ENCODE measurements at regions not wholly inside any gene's neighbourhood (a gene's known extent, or its start where the extent isn't known, plus 50 kb on each side); places are given as distances from the start of the nearest gene placed in this dataset.

- WGBS, 2 donors: 31 to 32% methylated on average over 5 of the region's 5 CpGs
- H3K4me3 ChIP-seq (replicated peaks in 1 of 3): no peak overlapping the region
- H3K36me3 ChIP-seq: no peaks in the 10 kb centered on the region
- no peak for DNase-seq
- H3K9me3 ChIP-seq: no peaks in the 10 kb centered on the region
- TF ChIP-seq CTCF (IDR thresholded peaks at IDR 0.05): no peak
- TF ChIP-seq POLR2A (IDR thresholded peaks at IDR 0.05): no peak
- no peak overlapping the region for H3K27ac ChIP-seq
- no peaks in the 10 kb centered on the region for H3K4me1 ChIP-seq
- H3K27me3 ChIP-seq: no peaks in the 10 kb centered on the region
- intact Hi-C loops (cut with DNase I): no loop called here
Measured at GRCh38 chr14:37650356-37651037, 55.1 kb downstream of the TTC6 start.

GRCh38 chr14:37652042-37652441, 56.6 kb downstream of the TTC6 start:
- no peaks in the 10 kb centered on the region for H3K9me3 ChIP-seq
- no peaks in the 10 kb centered on the region for H3K4me1 ChIP-seq
- TF ChIP-seq POLR2A (IDR thresholded peaks at IDR 0.05): no peak
- no peak for TF ChIP-seq CTCF (IDR thresholded peaks at IDR 0.05)
- DNase-seq: no peak
- no peaks in the 10 kb centered on the region for H3K36me3 ChIP-seq
- no peaks in the 10 kb centered on the region for H3K27me3 ChIP-seq
- intact Hi-C loops (cut with DNase I): no loop called here
- no peak overlapping the region for H3K4me3 ChIP-seq (replicated peaks in 1 of 3)
- WGBS, 2 donors: 91 to 93% methylated on average over 4 of the region's 4 CpGs
- no peak overlapping the region for H3K27ac ChIP-seq

- no peak for DNase-seq
- H3K36me3 ChIP-seq: no peaks in the 10 kb centered on the region
- H3K9me3 ChIP-seq: no peaks in the 10 kb centered on the region
- no peak overlapping the region for H3K27ac ChIP-seq
- intact Hi-C loops (cut with DNase I): no loop called here
- no peaks in the 10 kb centered on the region for H3K27me3 ChIP-seq
- H3K4me1 ChIP-seq: no peaks in the 10 kb centered on the region
- TF ChIP-seq CTCF (IDR thresholded peaks at IDR 0.05) (no peak), POLR2A (IDR thresholded peaks at IDR 0.05) (no peak)
- 89 to 96% methylated on average over 1 of the region's 1 CpG for WGBS, 2 donors
- H3K4me3 ChIP-seq (replicated peaks in 1 of 3): no peak overlapping the region
Measured at GRCh38 chr14:37655418-37655817, 60.0 kb downstream of the TTC6 start.

GRCh38 chr14:37658156-37658555, 62.7 kb downstream of the TTC6 start:
- H3K4me1 ChIP-seq: no peaks in the 10 kb centered on the region
- intact Hi-C loops (cut with DNase I): no loop called here
- H3K27me3 ChIP-seq: no peaks in the 10 kb centered on the region
- H3K36me3 ChIP-seq: no peaks in the 10 kb centered on the region
- no peak for DNase-seq
- no peak overlapping the region for H3K27ac ChIP-seq
- TF ChIP-seq CTCF (IDR thresholded peaks at IDR 0.05) (no peak), POLR2A (IDR thresholded peaks at IDR 0.05) (no peak)
- no peaks in the 10 kb centered on the region for H3K9me3 ChIP-seq
- H3K4me3 ChIP-seq (replicated peaks in 1 of 3): no peak overlapping the region

GRCh38 chr14:37663498-37663897, 68.1 kb downstream of the TTC6 start:
- Histone ChIP-seq H3K27ac (no peak overlapping the region), H3K27me3 (no peaks in the 10 kb centered on the region), H3K4me3 (replicated peaks in 1 of 3) (no peak overlapping the region), H3K4me1 (no peaks in the 10 kb centered on the region), H3K36me3 (no peaks in the 10 kb centered on the region), H3K9me3 (no peaks in the 10 kb centered on the region)
- no peak for DNase-seq
- TF ChIP-seq CTCF (IDR thresholded peaks at IDR 0.05): no peak
- TF ChIP-seq POLR2A (IDR thresholded peaks at IDR 0.05): no peak
- intact Hi-C loops (cut with DNase I): no loop called here
